C4-2B (cell line): ENCODE measurements at regions not wholly inside any gene's neighbourhood (a gene's known extent, or its start where the extent isn't known, plus 50 kb on each side); places are given as distances from the start of the nearest gene placed in this dataset.

Experiments
- H3K27ac ChIP-seq: fragments of 450-650 bp; 2 replicates; pipeline ENCODE4 v1.5.1; 2017
- ZFX ChIP-seq: fragments of 450-650 bp; IDR thresholded peaks from 2 replicates; pipeline ENCODE4 v1.6.1; 2017
- TF ChIP-seq, protein P1 (sequence below): fragments of 450-650 bp; conservative IDR thresholded peaks from 2 replicates; pipeline ENCODE4 v1.5.1; 2017; ENCODE audit warnings: mild to moderate bottlenecking

- H3K27ac ChIP-seq: no peak overlapping the region
- no peak for TF ChIP-seq ZFX
- TF ChIP-seq, protein P1, sequence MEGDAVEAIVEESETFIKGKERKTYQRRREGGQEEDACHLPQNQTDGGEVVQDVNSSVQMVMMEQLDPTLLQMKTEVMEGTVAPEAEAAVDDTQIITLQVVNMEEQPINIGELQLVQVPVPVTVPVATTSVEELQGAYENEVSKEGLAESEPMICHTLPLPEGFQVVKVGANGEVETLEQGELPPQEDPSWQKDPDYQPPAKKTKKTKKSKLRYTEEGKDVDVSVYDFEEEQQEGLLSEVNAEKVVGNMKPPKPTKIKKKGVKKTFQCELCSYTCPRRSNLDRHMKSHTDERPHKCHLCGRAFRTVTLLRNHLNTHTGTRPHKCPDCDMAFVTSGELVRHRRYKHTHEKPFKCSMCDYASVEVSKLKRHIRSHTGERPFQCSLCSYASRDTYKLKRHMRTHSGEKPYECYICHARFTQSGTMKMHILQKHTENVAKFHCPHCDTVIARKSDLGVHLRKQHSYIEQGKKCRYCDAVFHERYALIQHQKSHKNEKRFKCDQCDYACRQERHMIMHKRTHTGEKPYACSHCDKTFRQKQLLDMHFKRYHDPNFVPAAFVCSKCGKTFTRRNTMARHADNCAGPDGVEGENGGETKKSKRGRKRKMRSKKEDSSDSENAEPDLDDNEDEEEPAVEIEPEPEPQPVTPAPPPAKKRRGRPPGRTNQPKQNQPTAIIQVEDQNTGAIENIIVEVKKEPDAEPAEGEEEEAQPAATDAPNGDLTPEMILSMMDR: no peak
Measured at GRCh38 chr7:128176696-128177095, 64.4 kb upstream of the LEP start.

DNA sequence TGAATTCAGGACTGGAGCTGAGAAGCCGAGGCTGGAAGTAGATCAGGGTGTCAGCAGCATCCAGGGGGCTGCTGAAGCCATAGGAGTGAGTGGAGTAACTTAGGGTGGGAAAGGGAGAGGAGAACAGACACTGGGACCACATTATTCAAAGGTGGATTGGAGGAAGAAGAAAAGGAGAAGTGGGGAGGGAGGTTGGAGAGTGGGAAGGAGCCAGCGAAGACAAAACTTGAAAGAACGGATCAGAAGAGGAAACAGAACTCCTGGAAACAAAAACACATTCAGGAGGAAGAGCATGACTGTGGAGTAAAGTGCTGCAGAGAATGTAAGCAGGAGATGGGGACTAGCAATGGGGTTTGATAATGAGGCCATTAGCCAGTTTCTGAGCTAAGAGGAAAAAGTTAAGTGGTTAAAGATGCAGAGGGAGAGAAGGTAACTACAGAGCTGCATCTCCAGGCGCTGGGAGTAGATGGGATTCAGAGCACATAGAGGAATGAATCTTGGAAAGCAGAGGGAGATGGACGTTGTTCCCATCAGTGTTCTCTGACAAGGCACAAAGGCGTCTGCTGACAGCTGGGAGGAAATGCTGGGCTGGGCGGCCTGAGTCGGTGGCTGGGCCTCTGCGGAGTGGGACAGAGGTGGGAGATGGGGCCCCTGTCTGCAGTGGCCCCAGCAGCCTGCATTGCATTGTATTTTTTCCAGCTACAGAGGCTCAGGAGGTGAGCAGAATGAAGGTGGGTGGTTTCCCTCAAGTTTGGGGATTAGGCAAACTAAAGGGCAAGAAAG lies 63.1 kb upstream of the LEP start:
- TF ChIP-seq ZFX: no peak
- TF ChIP-seq, protein P1: no peak
- no peak overlapping the region for H3K27ac ChIP-seq

DNA sequence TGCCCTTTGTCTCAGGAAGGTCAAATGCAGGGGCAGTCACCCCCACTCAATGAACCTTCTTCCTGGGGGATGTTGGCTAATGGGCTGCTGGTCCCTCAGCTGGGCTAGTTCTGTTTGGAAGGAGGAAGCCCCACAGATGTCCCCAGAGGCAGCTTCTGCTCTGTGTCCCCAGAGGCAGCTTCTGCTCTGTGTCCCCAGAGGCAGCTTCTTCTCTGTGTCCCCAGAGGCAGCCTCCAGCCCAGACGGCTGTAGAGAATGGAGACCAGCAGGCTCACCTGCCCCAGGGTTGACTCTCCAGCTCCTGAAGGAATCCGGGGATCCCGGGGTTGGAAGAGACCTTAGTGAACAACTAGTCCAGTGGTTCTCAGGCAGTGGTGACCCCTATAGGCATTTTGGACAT lies 62.5 kb upstream of the LEP start:
- TF ChIP-seq, protein P1: no peak
- TF ChIP-seq ZFX: no peak
- H3K27ac ChIP-seq: no peak overlapping the region

GRCh38 chr7:128188396-128189230 lies 52.5 kb upstream of the LEP start:
- TF ChIP-seq ZFX: no peak
- TF ChIP-seq, protein P1: no peak
- no peak overlapping the region for H3K27ac ChIP-seq

- H3K27ac ChIP-seq: no peak overlapping the region
- TF ChIP-seq ZFX: no peak
- TF ChIP-seq, protein P1: no peak
Measured at GRCh38 chr7:128189231-128189930, 51.7 kb upstream of the LEP start.

GRCh38 chr7:128190051-128190647 lies 50.9 kb upstream of the LEP start:
- TF ChIP-seq, protein P1: no peak
- TF ChIP-seq ZFX: no peak
- no peak overlapping the region for H3K27ac ChIP-seq
